CD4-positive, alpha-beta T cell (primary cell): ENCODE measurements at regions not wholly inside any gene's neighbourhood (a gene's known extent, or its start where the extent isn't known, plus 50 kb on each side); places are given as distances from the start of the nearest gene placed in this dataset.

ENCODE experiments used
- ATAC-seq: fragments of 200-7000 bp; cut with Tn5 transposase; one replicate; pipeline ENCODE4 v1.10.0; 2022; ENCODE audit warnings: mild to moderate bottlenecking; ENCODE audit not compliant: poor library complexity
- CTCF ChIA-PET: fragments of 350-600 bp; sonication (Branson Sonifier 250); formaldehyde crosslinking; loops from one replicate; lab custom pipeline; 2021; ENCODE audit warnings: antibody characterized with exemption, inconsistent platforms; lab: Charles Lee
- POLR2A ChIA-PET: fragments of 350-600 bp; sonication (Branson Sonifier 250); formaldehyde crosslinking; loops from one replicate; lab custom pipeline; 2021; ENCODE audit warnings: antibody characterized with exemption, inconsistent platforms; lab: Charles Lee
- DNase-seq, 14 experiments: peaks; one replicate each; pipeline ENCODE4 v3.0.0-alpha.2; 2013 to 2020; ENCODE audit warnings: mixed read lengths in 2 of 14
- H3K27ac ChIP-seq, 2 donors: one replicate each; pipeline versions ENCODE4 v1.5.1 to v1.7.0; 2013; ENCODE audit warnings: low read length in 2 of 2, low read depth in 1 of 2, mild to moderate bottlenecking in 1 of 2
- H3K27me3 ChIP-seq, 2 experiments: 1 replicate in 1 of 2; 2 replicates in 1 of 2; pipeline versions ENCODE4 v1.6.1 to v1.7.0; 2013; ENCODE audit warnings: low read length in 2 of 2, control low read depth in 1 of 2, mild to moderate bottlenecking in 1 of 2, moderate library complexity in 1 of 2; ENCODE audit not compliant: insufficient read depth in 2 of 2, control insufficient read depth in 1 of 2
- H3K36me3 ChIP-seq: one replicate; pipeline ENCODE4 v1.6.1; 2013; ENCODE audit warnings: low read length, control low read depth; ENCODE audit not compliant: insufficient read depth
- H3K4me1 ChIP-seq: one replicate; pipeline ENCODE4 v1.6.1; 2013; ENCODE audit warnings: low read length, control low read depth; ENCODE audit not compliant: insufficient read depth
- H3K4me3 ChIP-seq: one replicate; pipeline ENCODE4 v1.5.1; 2013; ENCODE audit warnings: mild to moderate bottlenecking, low read length, moderate library complexity
- H3K9me3 ChIP-seq, 2 experiments: 1 replicate in 1 of 2; 2 replicates in 1 of 2; pipeline versions ENCODE4 v1.6.1 to v1.7.0; 2013; ENCODE audit warnings: low read length in 2 of 2, mild to moderate bottlenecking in 2 of 2, control low read depth in 1 of 2, moderate library complexity in 1 of 2; ENCODE audit not compliant: control insufficient read depth in 1 of 2, insufficient read depth in 1 of 2
- H3K27ac Mint-ChIP-seq: one replicate; pipeline ENCODE4 v1.8.0; 2020; ENCODE audit warnings: mixed read lengths
- H3K27me3 Mint-ChIP-seq: one replicate; pipeline ENCODE4 v1.8.0; 2021; ENCODE audit warnings: mixed read lengths
- H3K36me3 Mint-ChIP-seq: one replicate; pipeline ENCODE4 v1.8.0; 2021; ENCODE audit warnings: low read depth, mixed read lengths
- H3K4me1 Mint-ChIP-seq: one replicate; pipeline ENCODE4 v1.8.0; 2021; ENCODE audit warnings: low read depth, mixed read lengths
- H3K4me3 Mint-ChIP-seq: one replicate; pipeline ENCODE4 v1.8.0; 2020; ENCODE audit warnings: mild to moderate bottlenecking, mixed read lengths
- H3K9me3 Mint-ChIP-seq: one replicate; pipeline ENCODE4 v1.8.0; 2020; ENCODE audit warnings: mixed read lengths
- intact Hi-C, 2 experiments: fragments of 100-400 bp; cut with DNase I in 1 of 2; cut with micrococcal nuclease in 1 of 2; formaldehyde crosslinking; loops; one replicate each; pipeline versions ENCODE4 v1.15.1 to v1.9.0; 2023 to 2025; cut with DNase I, micrococcal nuclease
- TF ChIP-seq, protein P1 (sequence below): fragments of 200-600 bp; IDR thresholded peaks from one replicate; pipeline ENCODE4 v1.8.0; 2022; ENCODE audit warnings: antibody characterized with exemption, mild to moderate bottlenecking

DNA sequence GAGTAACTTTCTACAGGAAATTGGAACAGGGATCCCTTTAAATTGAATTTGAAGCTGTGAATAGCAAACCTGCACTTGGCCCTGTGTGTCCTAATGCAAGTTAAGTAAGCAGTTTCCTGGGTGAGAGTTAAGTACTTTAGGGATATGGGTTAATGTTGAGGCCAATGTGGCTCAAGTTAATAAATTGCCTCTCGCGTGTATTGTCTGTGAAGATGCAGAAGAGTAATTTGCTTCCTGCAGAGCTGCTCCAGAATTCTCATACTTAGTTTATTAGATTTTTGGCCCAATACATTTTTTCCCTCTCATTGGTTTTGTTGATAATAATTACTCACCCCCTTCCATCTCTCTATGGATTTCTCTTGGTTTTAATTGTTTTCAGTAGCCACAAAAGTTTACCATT lies 86.5 kb downstream of the SLC25A47 start:
- CTCF ChIA-PET = no interaction called here
- Mint-ChIP-seq H3K4me1 (peaks cover 39% of the 10 kb centered on the region), H3K4me3 (no peak overlapping the region), H3K27ac (no peak overlapping the region), H3K27me3 (no peaks in the 10 kb centered on the region), H3K36me3 (no peaks in the 10 kb centered on the region), H3K9me3 (no peaks in the 10 kb centered on the region)
- POLR2A ChIA-PET = no interaction called here
- ATAC-seq (no peak), DNase-seq (no peak)
- Histone ChIP-seq H3K36me3 (no peaks in the 10 kb centered on the region), H3K4me1 (peaks cover 32% of the 10 kb centered on the region), H3K27ac (no peak overlapping the region), H3K27me3 (no peaks in the 10 kb centered on the region), H3K9me3 (no peaks in the 10 kb centered on the region), H3K4me3 (no peak overlapping the region)
- TF ChIP-seq, protein P1, sequence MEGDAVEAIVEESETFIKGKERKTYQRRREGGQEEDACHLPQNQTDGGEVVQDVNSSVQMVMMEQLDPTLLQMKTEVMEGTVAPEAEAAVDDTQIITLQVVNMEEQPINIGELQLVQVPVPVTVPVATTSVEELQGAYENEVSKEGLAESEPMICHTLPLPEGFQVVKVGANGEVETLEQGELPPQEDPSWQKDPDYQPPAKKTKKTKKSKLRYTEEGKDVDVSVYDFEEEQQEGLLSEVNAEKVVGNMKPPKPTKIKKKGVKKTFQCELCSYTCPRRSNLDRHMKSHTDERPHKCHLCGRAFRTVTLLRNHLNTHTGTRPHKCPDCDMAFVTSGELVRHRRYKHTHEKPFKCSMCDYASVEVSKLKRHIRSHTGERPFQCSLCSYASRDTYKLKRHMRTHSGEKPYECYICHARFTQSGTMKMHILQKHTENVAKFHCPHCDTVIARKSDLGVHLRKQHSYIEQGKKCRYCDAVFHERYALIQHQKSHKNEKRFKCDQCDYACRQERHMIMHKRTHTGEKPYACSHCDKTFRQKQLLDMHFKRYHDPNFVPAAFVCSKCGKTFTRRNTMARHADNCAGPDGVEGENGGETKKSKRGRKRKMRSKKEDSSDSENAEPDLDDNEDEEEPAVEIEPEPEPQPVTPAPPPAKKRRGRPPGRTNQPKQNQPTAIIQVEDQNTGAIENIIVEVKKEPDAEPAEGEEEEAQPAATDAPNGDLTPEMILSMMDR = no peak
- intact Hi-C loops = no loop called here

DNA sequence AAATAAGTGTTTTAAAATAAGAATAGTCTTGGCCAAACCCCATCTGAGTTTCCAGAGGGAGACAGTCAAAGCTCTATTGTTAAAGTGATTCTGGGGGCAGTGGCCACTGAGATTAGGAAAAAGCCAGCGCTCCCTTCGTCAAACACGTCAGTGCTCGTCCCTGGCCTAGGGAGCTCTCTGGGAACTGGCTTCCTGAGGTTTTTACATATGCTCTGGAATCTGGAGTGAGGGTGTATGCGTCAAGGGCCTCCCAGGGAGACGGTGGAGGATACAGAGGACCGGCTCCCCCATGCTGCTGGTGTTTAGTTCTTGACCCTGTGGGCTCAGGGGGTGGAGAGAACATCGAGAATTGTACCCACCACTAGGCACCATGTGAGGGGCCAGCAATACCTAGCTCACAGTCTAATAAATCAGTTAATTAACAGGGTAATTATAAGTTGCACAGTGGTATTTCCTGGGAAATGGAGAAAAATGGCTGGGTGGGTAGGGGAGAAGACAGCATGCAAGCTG lies 87.0 kb downstream of the SLC25A47 start:
- peaks cover 36% of the 10 kb centered on the region for H3K4me1 Mint-ChIP-seq
- CTCF ChIA-PET = no interaction called here

DNA sequence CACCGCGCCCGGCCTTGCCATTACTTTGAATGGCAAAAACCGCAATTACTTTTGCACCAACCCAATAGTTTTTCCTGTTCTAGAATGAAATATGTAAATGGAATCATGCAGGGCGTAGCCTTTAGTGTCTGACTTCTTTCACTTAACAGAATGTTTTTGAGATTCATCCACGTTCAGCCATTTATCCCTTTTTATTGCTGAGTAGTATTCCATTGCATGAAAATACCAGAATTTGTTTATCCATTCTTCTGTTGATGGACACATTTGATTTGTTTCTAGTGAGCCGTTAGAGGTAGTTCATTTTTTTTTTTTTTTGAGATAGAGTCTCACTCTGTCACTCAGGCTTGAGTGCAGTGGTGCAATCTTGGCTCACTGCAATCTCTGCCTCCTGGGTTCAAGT lies 90.6 kb downstream of the SLC25A47 start:
- no peaks in the 10 kb centered on the region for H3K4me1 ChIP-seq
- H3K4me3 Mint-ChIP-seq = no peak overlapping the region
- no peaks in the 10 kb centered on the region for H3K36me3 ChIP-seq
- CTCF ChIA-PET = no interaction called here
- no peaks in the 10 kb centered on the region for H3K27me3 Mint-ChIP-seq
- no peak overlapping the region for H3K27ac Mint-ChIP-seq
- no peak for ATAC-seq
- H3K27ac ChIP-seq = no peak overlapping the region
- no peak for DNase-seq
- H3K36me3 Mint-ChIP-seq = no peaks in the 10 kb centered on the region
- H3K4me3 ChIP-seq = no peak overlapping the region
- POLR2A ChIA-PET = no interaction called here
- TF ChIP-seq, protein P1 = no peak
- H3K9me3 ChIP-seq = no peaks in the 10 kb centered on the region
- intact Hi-C loops = no loop called here
- H3K9me3 Mint-ChIP-seq = no peaks in the 10 kb centered on the region
- H3K27me3 ChIP-seq = no peaks in the 10 kb centered on the region
- peaks cover 3% of the 10 kb centered on the region for H3K4me1 Mint-ChIP-seq

More for the DNA sequence above, 87.0 kb downstream of the SLC25A47 start:
- H3K4me1 ChIP-seq = peaks cover 27% of the 10 kb centered on the region
- Mint-ChIP-seq H3K27ac (no peak overlapping the region), H3K36me3 (no peaks in the 10 kb centered on the region), H3K27me3 (no peaks in the 10 kb centered on the region), H3K9me3 (no peaks in the 10 kb centered on the region), H3K4me3 (no peak overlapping the region)
- H3K27me3 ChIP-seq = no peaks in the 10 kb centered on the region
- no peak overlapping the region for H3K4me3 ChIP-seq
- no peak overlapping the region for H3K27ac ChIP-seq
- TF ChIP-seq, protein P1 = no peak
- H3K36me3 ChIP-seq = no peaks in the 10 kb centered on the region
- intact Hi-C loops = no loop called here
- no peak for ATAC-seq
- no peak for DNase-seq
- POLR2A ChIA-PET = no interaction called here
- no peaks in the 10 kb centered on the region for H3K9me3 ChIP-seq
